Sigmoid colon (tissue), 4 donors: ENCODE measurements at regions not wholly inside any gene's neighbourhood (a gene's known extent, or its start where the extent isn't known, plus 50 kb on each side); places are given as distances from the start of the nearest gene placed in this dataset.

Source experiments
- CTCF ChIP-seq, 4 experiments: fragments of 450-650 bp in 3 of 4; fragments of 200-600 bp in 1 of 4; IDR thresholded peaks; one replicate each; pipeline ENCODE4 v1.5.1; 2016 to 2019; ENCODE audit warnings: antibody characterized with exemption in 4 of 4, mild to moderate bottlenecking in 3 of 4, moderate library complexity in 2 of 4
- EP300 ChIP-seq, 4 donors: sonication (generic); formaldehyde crosslinking; IDR thresholded peaks; one replicate each; pipeline ENCODE4 v1.6.1; 2017; ENCODE audit warnings: antibody characterized with exemption in 4 of 4
- POLR2A ChIP-seq, 2 donors: fragments of 450-650 bp; IDR thresholded peaks; one replicate each; pipeline ENCODE4 v1.6.1; 2016; ENCODE audit warnings: antibody characterized with exemption in 2 of 2, mild to moderate bottlenecking in 2 of 2, moderate library complexity in 2 of 2
- POLR2AphosphoS5 ChIP-seq, 4 donors: sonication (generic); formaldehyde crosslinking; IDR thresholded peaks; one replicate each; pipeline ENCODE4 v1.6.1; 2017; ENCODE audit warnings: antibody characterized with exemption in 4 of 4

- no peak for TF ChIP-seq POLR2A (IDR thresholded peaks at IDR 0.05)
- TF ChIP-seq CTCF (IDR thresholded peaks at IDR 0.05) = no peak
- no peak for TF ChIP-seq EP300 (IDR thresholded peaks at IDR 0.05)
- TF ChIP-seq POLR2AphosphoS5 (IDR thresholded peaks at IDR 0.05) = no peak
These were observed 454.0 kb downstream of the NEBL start for GRCh38 chr10:20443094-20443493.
